ENCODE measurements at regions not wholly inside any gene's neighbourhood (a gene's known extent, or its start where the extent isn't known, plus 50 kb on each side); places are given as distances from the start of the nearest gene placed in this dataset.

GRCh38 chr1:101603726-101604125, 366.9 kb downstream of the S1PR1 start:
- TF ChIP-seq CTCF (IDR thresholded peaks at IDR 0.05) (no peak), POLR2A (IDR thresholded peaks at IDR 0.05) (no peak)
